ENCODE measurements at regions not wholly inside any gene's neighbourhood (a gene's known extent, or its start where the extent isn't known, plus 50 kb on each side); places are given as distances from the start of the nearest gene placed in this dataset.

DNA sequence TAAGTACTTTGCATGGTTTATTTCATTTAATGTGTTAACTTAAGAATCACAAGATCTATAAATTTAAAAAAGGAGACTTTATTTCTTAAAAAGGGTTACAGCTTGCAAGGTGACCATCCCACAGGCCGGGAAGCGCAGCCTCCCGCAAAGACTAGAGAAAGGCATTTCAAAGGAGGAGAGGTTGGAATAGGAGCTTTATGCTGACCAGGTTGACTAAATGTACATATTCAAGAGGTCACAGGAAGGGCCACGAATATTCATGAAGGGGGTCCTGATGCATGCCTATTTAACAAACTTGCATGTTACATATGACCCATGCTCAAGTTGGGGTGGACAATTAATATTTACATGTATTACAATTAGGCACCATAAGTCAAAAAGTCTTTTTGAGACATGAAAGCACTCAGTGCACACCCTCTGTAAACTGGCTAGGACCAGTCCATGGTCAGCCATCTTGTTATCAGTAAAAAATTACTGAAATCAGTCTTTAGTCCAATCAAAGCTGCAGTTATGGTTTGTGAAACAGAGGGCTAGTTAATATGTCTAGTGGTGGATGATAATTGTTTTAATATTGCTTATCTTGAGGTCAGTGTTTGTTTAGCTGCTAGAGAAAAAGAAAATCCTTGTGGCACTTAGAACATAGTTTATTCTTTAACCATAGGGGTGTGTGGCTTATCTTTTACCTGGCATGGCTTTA lies 169.3 kb downstream of the KCNE4 start:
- H3K9me3 ChIP-seq = no peaks in the 10 kb centered on the region
- no peak for DNase-seq (ENCODE audit: low spot score)
- H3K27me3 ChIP-seq (replicated peaks; ENCODE audit: insufficient read depth) = no peaks in the 10 kb centered on the region
- H3K4me3 ChIP-seq = no peak overlapping the region
- peaks cover 7% of the 10 kb centered on the region for H3K4me1 ChIP-seq (replicated peaks)
- intact Hi-C loops (cut with DNase I) = no loop called here
- H3K36me3 ChIP-seq = no peaks in the 10 kb centered on the region
- WGBS = 96% methylated on average over 4 of the region's 4 CpGs
- no peak overlapping the region for H3K27ac ChIP-seq
- TF ChIP-seq POLR2AphosphoS5 (IDR thresholded peaks at IDR 0.05) (no peak), POLR2A (IDR thresholded peaks at IDR 0.05) (no peak)
- TF ChIP-seq, protein P1, sequence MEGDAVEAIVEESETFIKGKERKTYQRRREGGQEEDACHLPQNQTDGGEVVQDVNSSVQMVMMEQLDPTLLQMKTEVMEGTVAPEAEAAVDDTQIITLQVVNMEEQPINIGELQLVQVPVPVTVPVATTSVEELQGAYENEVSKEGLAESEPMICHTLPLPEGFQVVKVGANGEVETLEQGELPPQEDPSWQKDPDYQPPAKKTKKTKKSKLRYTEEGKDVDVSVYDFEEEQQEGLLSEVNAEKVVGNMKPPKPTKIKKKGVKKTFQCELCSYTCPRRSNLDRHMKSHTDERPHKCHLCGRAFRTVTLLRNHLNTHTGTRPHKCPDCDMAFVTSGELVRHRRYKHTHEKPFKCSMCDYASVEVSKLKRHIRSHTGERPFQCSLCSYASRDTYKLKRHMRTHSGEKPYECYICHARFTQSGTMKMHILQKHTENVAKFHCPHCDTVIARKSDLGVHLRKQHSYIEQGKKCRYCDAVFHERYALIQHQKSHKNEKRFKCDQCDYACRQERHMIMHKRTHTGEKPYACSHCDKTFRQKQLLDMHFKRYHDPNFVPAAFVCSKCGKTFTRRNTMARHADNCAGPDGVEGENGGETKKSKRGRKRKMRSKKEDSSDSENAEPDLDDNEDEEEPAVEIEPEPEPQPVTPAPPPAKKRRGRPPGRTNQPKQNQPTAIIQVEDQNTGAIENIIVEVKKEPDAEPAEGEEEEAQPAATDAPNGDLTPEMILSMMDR (IDR thresholded peaks at IDR 0.05) = no peak

DNA sequence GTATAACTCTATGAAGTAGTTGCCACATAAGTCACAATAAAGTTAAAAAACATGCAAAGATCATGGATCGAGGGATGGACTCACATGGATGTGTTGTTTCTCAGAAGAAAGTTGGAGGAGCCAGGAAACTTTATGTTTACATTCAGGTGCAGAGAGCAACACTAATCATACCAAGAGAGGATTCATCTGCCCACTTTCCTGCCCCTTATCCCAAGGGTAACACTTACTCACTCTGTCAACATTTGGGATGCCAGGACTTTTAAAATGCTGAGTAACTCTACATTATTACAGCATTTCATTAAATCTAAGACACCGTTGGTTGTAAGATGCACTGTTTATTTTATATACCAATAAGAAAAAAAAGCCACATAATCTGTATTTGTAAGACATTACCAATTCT lies 170.4 kb downstream of the KCNE4 start:
- H3K4me3 ChIP-seq = no peak overlapping the region
- no peak for DNase-seq (ENCODE audit: low spot score)
- WGBS = 70% methylated on average over 2 of the region's 2 CpGs
- H3K9me3 ChIP-seq = no peaks in the 10 kb centered on the region
- no peaks in the 10 kb centered on the region for H3K36me3 ChIP-seq
- TF ChIP-seq POLR2A (IDR thresholded peaks at IDR 0.05) (no peak), POLR2AphosphoS5 (IDR thresholded peaks at IDR 0.05) (no peak)
- TF ChIP-seq, protein P1 (IDR thresholded peaks at IDR 0.05) = no peak
- H3K4me1 ChIP-seq (replicated peaks) = peaks cover 7% of the 10 kb centered on the region
- H3K27ac ChIP-seq = no peak overlapping the region
- no peaks in the 10 kb centered on the region for H3K27me3 ChIP-seq (replicated peaks; ENCODE audit: insufficient read depth)
- intact Hi-C loops (cut with DNase I) = no loop called here

DNA sequence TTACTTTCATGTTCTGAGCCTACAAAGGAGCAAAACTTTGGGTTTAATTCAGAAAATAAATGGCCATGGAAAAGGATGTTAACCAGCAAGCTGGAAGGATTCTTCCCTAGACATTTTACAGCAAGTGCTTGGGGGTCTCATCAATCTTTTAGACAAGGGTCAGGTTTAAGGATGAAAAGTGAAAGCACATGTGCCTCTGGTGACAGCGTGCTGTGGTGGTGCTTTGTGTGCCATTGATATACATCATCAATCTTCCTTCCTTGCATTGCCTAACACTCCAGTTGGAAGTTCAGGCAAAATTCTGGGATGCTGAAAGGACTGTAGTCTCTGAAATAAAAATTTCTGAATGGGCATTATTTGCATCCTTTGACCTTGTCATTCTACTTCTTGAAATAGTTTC lies 171.2 kb downstream of the KCNE4 start:
- Histone ChIP-seq H3K4me3 (no peak overlapping the region), H3K27ac (no peak overlapping the region), H3K27me3 (replicated peaks; ENCODE audit: insufficient read depth) (no peaks in the 10 kb centered on the region), H3K4me1 (replicated peaks) (peaks cover 7% of the 10 kb centered on the region), H3K36me3 (no peaks in the 10 kb centered on the region), H3K9me3 (no peaks in the 10 kb centered on the region)
- intact Hi-C loops (cut with DNase I) = no loop called here
- no peak for DNase-seq (ENCODE audit: low spot score)
- WGBS = 70% methylated on average over 1 of the region's 1 CpG
- TF ChIP-seq, protein P1 (IDR thresholded peaks at IDR 0.05) = no peak
- TF ChIP-seq POLR2A (IDR thresholded peaks at IDR 0.05) (no peak), POLR2AphosphoS5 (IDR thresholded peaks at IDR 0.05) (no peak)

DNA sequence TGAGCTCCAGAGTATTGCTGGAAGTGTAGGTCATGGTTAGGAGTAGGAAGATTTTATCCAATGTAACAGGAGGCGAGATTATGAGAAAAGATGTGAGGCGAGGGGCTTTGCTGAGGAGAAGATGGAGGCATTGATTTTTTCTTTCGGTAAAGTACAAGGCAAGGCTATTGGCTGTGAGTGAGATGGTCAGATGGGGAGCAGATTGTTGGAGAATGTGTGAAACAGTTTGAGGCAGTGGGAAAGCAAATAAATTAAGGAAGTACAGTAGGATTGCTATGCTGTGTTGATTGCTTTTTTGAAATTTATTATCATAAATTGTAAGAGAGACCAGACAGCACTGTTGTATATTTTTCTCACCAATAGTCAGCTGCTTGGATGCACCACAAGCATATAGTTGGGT lies 173.3 kb downstream of the KCNE4 start:
- no peak overlapping the region for H3K4me3 ChIP-seq
- no peak overlapping the region for H3K27ac ChIP-seq
- intact Hi-C loops (cut with DNase I) = no loop called here
- no peak for DNase-seq (ENCODE audit: low spot score)
- H3K36me3 ChIP-seq = no peaks in the 10 kb centered on the region
- no peaks in the 10 kb centered on the region for H3K9me3 ChIP-seq
- H3K27me3 ChIP-seq (replicated peaks; ENCODE audit: insufficient read depth) = no peaks in the 10 kb centered on the region
- 91% methylated on average over 3 of the region's 3 CpGs for WGBS
- peaks cover 7% of the 10 kb centered on the region for H3K4me1 ChIP-seq (replicated peaks)
- TF ChIP-seq POLR2AphosphoS5 (IDR thresholded peaks at IDR 0.05) (no peak), POLR2A (IDR thresholded peaks at IDR 0.05) (no peak)
- TF ChIP-seq, protein P1 (IDR thresholded peaks at IDR 0.05) = no peak

DNA sequence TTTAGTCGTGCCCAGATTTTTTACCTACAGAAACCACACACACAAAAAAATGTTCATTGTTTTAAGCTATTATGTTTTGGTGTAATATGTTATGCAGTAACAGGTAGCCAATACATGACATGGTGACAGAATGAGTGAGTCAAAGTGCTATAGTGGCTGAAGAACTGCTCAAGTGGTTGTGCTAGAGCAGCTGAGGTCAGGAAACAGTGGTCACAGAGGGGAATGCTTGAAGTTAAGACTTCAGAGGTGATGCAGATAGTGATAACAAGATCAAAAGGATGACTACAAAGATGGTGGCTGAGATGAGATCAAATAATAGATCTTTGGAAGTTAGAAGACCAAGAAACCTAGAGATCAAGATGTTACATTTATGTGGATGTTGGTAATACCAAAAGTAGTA lies 174.3 kb downstream of the KCNE4 start:
- DNase-seq (ENCODE audit: low spot score) = no peak
- H3K9me3 ChIP-seq = no peaks in the 10 kb centered on the region
- H3K4me3 ChIP-seq = no peak overlapping the region
- no peaks in the 10 kb centered on the region for H3K36me3 ChIP-seq
- no peak overlapping the region for H3K27ac ChIP-seq
- no peaks in the 10 kb centered on the region for H3K4me1 ChIP-seq (replicated peaks)
- intact Hi-C loops (cut with DNase I) = no loop called here
- TF ChIP-seq, protein P1 (IDR thresholded peaks at IDR 0.05) = no peak
- TF ChIP-seq POLR2A (IDR thresholded peaks at IDR 0.05) (no peak), POLR2AphosphoS5 (IDR thresholded peaks at IDR 0.05) (no peak)
- no peaks in the 10 kb centered on the region for H3K27me3 ChIP-seq (replicated peaks; ENCODE audit: insufficient read depth)
- 0% methylated on average over 1 of the region's 1 CpG for WGBS
